ENCODE measurements at regions not wholly inside any gene's neighbourhood (a gene's known extent, or its start where the extent isn't known, plus 50 kb on each side); places are given as distances from the start of the nearest gene placed in this dataset.

- no peak for DNase-seq (ENCODE audit: low read depth in 3 of 3, low spot score in 2 of 3)
These were observed 58.1 kb upstream of the ERG start for GRCh38 chr21:38556390-38556789.

- DNase-seq (ENCODE audit: low read depth in 3 of 3, low spot score in 2 of 3) = no peak
These were observed 62.9 kb upstream of the ERG start for GRCh38 chr21:38561205-38561604.

GRCh38 chr21:38561613-38562581 lies 63.6 kb upstream of the ERG start:
- DNase-seq (ENCODE audit: low read depth in 3 of 3, low spot score in 2 of 3) = no peak

GRCh38 chr21:38567335-38567969 lies 69.2 kb upstream of the ERG start:
- DNase-seq (ENCODE audit: low read depth in 3 of 3, low spot score in 2 of 3) = peak in 1 of 3 donors; percentile 4

- no peak for DNase-seq (ENCODE audit: low read depth in 3 of 3, low spot score in 2 of 3)
These were observed 69.7 kb upstream of the ERG start for GRCh38 chr21:38567970-38568360.

- DNase-seq (ENCODE audit: low read depth in 3 of 3, low spot score in 2 of 3) = no peak
These were observed 71.5 kb upstream of the ERG start for GRCh38 chr21:38569733-38570132.

- DNase-seq (ENCODE audit: low read depth in 3 of 3, low spot score in 2 of 3) = no peak
These were observed 72.3 kb upstream of the ERG start for GRCh38 chr21:38570596-38570995.

- no peak for DNase-seq (ENCODE audit: low read depth in 3 of 3, low spot score in 2 of 3)
These were observed 76.8 kb upstream of the ERG start for GRCh38 chr21:38574895-38575575.

GRCh38 chr21:38577887-38578286 lies 79.6 kb upstream of the ERG start:
- no peak for DNase-seq (ENCODE audit: low read depth in 3 of 3, low spot score in 2 of 3)

GRCh38 chr21:38590449-38591217 lies 92.4 kb upstream of the ERG start:
- DNase-seq (ENCODE audit: low read depth in 3 of 3, low spot score in 2 of 3) = no peak

- no peak for DNase-seq (ENCODE audit: low read depth in 3 of 3, low spot score in 2 of 3)
These were observed 92.9 kb upstream of the ERG start for GRCh38 chr21:38591218-38591537.

GRCh38 chr21:38596264-38597042 lies 98.2 kb upstream of the ERG start:
- no peak for DNase-seq (ENCODE audit: low read depth in 3 of 3, low spot score in 2 of 3)

- DNase-seq (ENCODE audit: low read depth in 3 of 3, low spot score in 2 of 3) = no peak
These were observed 99.1 kb upstream of the ERG start for GRCh38 chr21:38597421-38597820.

- DNase-seq (ENCODE audit: low read depth in 3 of 3, low spot score in 2 of 3) = no peak
These were observed 100.1 kb upstream of the ERG start for GRCh38 chr21:38598413-38598812.

GRCh38 chr21:38599381-38599975 lies 101.2 kb upstream of the ERG start:
- no peak for DNase-seq (ENCODE audit: low read depth in 3 of 3, low spot score in 2 of 3)

GRCh38 chr21:38600106-38600505 lies 101.8 kb upstream of the ERG start:
- no peak for DNase-seq (ENCODE audit: low read depth in 3 of 3, low spot score in 2 of 3)

GRCh38 chr21:38605236-38605635 lies 107.0 kb upstream of the ERG start:
- no peak for DNase-seq (ENCODE audit: low read depth in 3 of 3, low spot score in 2 of 3)

GRCh38 chr21:38609580-38609979 lies 111.3 kb upstream of the ERG start:
- DNase-seq (ENCODE audit: low read depth in 3 of 3, low spot score in 2 of 3) = no peak

GRCh38 chr21:38610623-38611251 lies 112.5 kb upstream of the ERG start:
- DNase-seq (ENCODE audit: low read depth in 3 of 3, low spot score in 2 of 3) = no peak

Data from right renal cortex interstitium (tissue), 3 donors.